GM12878 (cell line): ENCODE measurements at regions not wholly inside any gene's neighbourhood (a gene's known extent, or its start where the extent isn't known, plus 50 kb on each side); places are given as distances from the start of the nearest gene placed in this dataset.

ENCODE experiments used
- ATAC-seq: fragments of 200-7000 bp; cut with Tn5 transposase; 3 replicates; pipeline ENCODE4 v1.9.1; 2020; ENCODE audit warnings: mild to moderate bottlenecking, moderate library complexity
- BruUV-seq: library from RNA; stranded (reverse); fragments of 400-500 nt; replicated peaks from 2 replicates; lab custom pipeline; 2021; lab: Mats Ljungman, UMichigan
- CTCF ChIA-PET: fragments of 300-600 bp; sonication (Branson Sonifier 250); formaldehyde crosslinking; extraction: SDS; loops from one replicate; lab custom pipeline; 2021; ENCODE audit warnings: inconsistent platforms; lab: Yijun Ruan, JAX
- POLR2A ChIA-PET: fragments of 350-600 bp; formaldehyde crosslinking; extraction: SDS; loops from one replicate; lab custom pipeline; 2021; ENCODE audit warnings: inconsistent platforms; lab: Charles Lee
- RAD21 ChIA-PET: fragments of 300-600 bp; sonication (Branson Sonifier 250); formaldehyde crosslinking; loops from one replicate; lab custom pipeline; 2023; ENCODE audit warnings: antibody characterized with exemption; ENCODE audit not compliant: unreplicated experiment; lab: Charles Lee
- SMC1A ChIA-PET: fragments of 300-600 bp; sonication (Branson Sonifier 250); formaldehyde crosslinking; loops from one replicate; lab custom pipeline; 2023; ENCODE audit not compliant: unreplicated experiment, uncharacterized antibody; lab: Charles Lee
- DNase-seq: peaks from one replicate; pipeline ENCODE4 v3.0.0-alpha.2; 2011; ENCODE audit warnings: low read depth, low spot score
- FAIRE-seq: peaks from 3 replicates; lab custom pipeline; 2011; peaks lifted over from hg19 to GRCh38; lab: Jason Lieb, UNC
- H2AFZ ChIP-seq: 2 replicates; pipeline ENCODE4 v1.6.0; 2011; ENCODE audit warnings: low read depth, low read length, control low read depth; ENCODE audit not compliant: control insufficient read depth
- H3K27ac ChIP-seq: 2 replicates; pipeline ENCODE4 v1.5.1; 2011; ENCODE audit warnings: control low read depth; ENCODE audit not compliant: control insufficient read depth, insufficient read depth
- H3K27me3 ChIP-seq, 2 experiments: replicated peaks in 1 of 2; 2 replicates each; pipeline versions ENCODE4 v1.6.0 to v1.6.1; 2011; ENCODE audit warnings: low read length in 1 of 2; ENCODE audit not compliant: control insufficient read depth in 2 of 2, insufficient read depth in 2 of 2
- H3K36me3 ChIP-seq, 2 experiments: 2 replicates each; pipeline ENCODE4 v1.5.1; 2011; ENCODE audit warnings: low read length in 1 of 2; ENCODE audit not compliant: control insufficient read depth in 2 of 2, insufficient read depth in 2 of 2
- H3K4me1 ChIP-seq: 2 replicates; pipeline ENCODE4 v1.6.1; 2011; ENCODE audit warnings: mild to moderate bottlenecking, low read length, moderate library complexity, mixed read lengths; ENCODE audit not compliant: control insufficient read depth, insufficient read depth
- H3K4me2 ChIP-seq: 2 replicates; pipeline ENCODE4 v1.6.0; 2011; ENCODE audit warnings: control low read depth; ENCODE audit not compliant: control insufficient read depth, insufficient read depth
- H3K4me3 ChIP-seq: fragments of 200-600 bp; sonication (generic); 2 replicates; pipeline ENCODE4 v1.5.1; 2016
- H3K79me2 ChIP-seq: 2 replicates; pipeline ENCODE4 v1.6.0; 2011; ENCODE audit warnings: low read length; ENCODE audit not compliant: control insufficient read depth, insufficient read depth
- H3K9ac ChIP-seq: 2 replicates; pipeline ENCODE4 v1.8.0; 2011; ENCODE audit warnings: low read length, control low read depth, mixed read lengths; ENCODE audit not compliant: control insufficient read depth, insufficient read depth
- H3K9me3 ChIP-seq: replicated peaks from 3 replicates; pipeline ENCODE4 v1.5.1; 2011; ENCODE audit warnings: mild to moderate bottlenecking, low read length; ENCODE audit not compliant: control insufficient read depth, insufficient read depth
- H4K20me1 ChIP-seq: 2 replicates; pipeline ENCODE4 v1.6.0; 2011; ENCODE audit not compliant: control insufficient read depth, insufficient read depth
- BMI1 ChIP-seq: fragments of 450-650 bp; IDR thresholded peaks from 2 replicates; pipeline ENCODE4 v1.6.1; 2016; ENCODE audit warnings: mild to moderate bottlenecking, moderate library complexity, borderline replicate concordance
- FOS ChIP-seq: IDR thresholded peaks from 3 replicates; pipeline ENCODE4 v1.6.1; 2011; ENCODE audit warnings: borderline replicate concordance; ENCODE audit not compliant: insufficient read length; ENCODE audit errors: extremely low read depth
- MEF2A ChIP-seq: IDR thresholded peaks from 2 replicates; pipeline ENCODE4 v1.6.1; 2011; ENCODE audit warnings: low read depth, mild to moderate bottlenecking, low read length, moderate library complexity; ENCODE audit not compliant: insufficient read depth
- MLLT1 ChIP-seq: fragments of 450-650 bp; IDR thresholded peaks from 2 replicates; pipeline ENCODE4 v1.6.1; 2016; ENCODE audit warnings: mild to moderate bottlenecking
- RAD51 ChIP-seq: fragments of 450-650 bp; IDR thresholded peaks from 2 replicates; pipeline ENCODE4 v1.6.1; 2016; ENCODE audit warnings: moderate library complexity, mild to moderate bottlenecking, inconsistent platforms
- WGBS: methylation state at CpG from one replicate; pipeline ENCODE4 v1.1.6; 2016; ENCODE audit warnings: low lambda C conversion rate; ENCODE audit not compliant: insufficient replicate concordance, insufficient coverage; ENCODE audit errors: missing lambda C conversion rate; 5-methylcytosine and 5-hydroxymethylcytosine counted together
- in situ Hi-C: fragments of 300-500 bp; cut with MboI; formaldehyde crosslinking; loops from 9 replicates; pipeline ENCODE4 v1.14.3; 2018; ENCODE audit warnings: mixed read lengths
- intact Hi-C: fragments of 100-400 bp; cut with micrococcal nuclease; formaldehyde crosslinking; loops from one replicate; pipeline ENCODE4 v1.14.2; 2022; ENCODE audit not compliant: unreplicated experiment

GRCh38 chr6:149153100-149153499 is 164.4 kb upstream of the TAB2 start:
- ATAC-seq (no peak), DNase-seq (no peak), FAIRE-seq (no peak)
- intact Hi-C loops: no loop called here
- no peak overlapping the region for H3K4me2 ChIP-seq
- no peaks in the 10 kb centered on the region for H3K79me2 ChIP-seq
- BruUV-seq: no TSS peak
- ChIA-PET POLR2A (interaction anchor here (1.6 to 1.8 kb wide), 2 partner anchors 13 to 40 kb away, joined by 4 to 5 read pairs; no protein-coding TSS in a partner anchor), RAD21 (interaction anchor here (0.7 to 3.3 kb wide), 3 partner anchors 42 to 279 kb away, joined by 3 to 11 read pairs (median 8); no protein-coding TSS in a partner anchor), CTCF (interaction anchor here (0.9 to 1.3 kb wide), 3 partner anchors 39 to 279 kb away, joined by 4 read pairs; no protein-coding TSS in a partner anchor), SMC1A (interaction anchor here (0.8 to 2.7 kb wide), 13 partner anchors 10 to 279 kb away, joined by 3 to 12 read pairs (median 4); no protein-coding TSS in a partner anchor)
- H3K36me3 ChIP-seq: no peaks in the 10 kb centered on the region
- no peak for TF ChIP-seq BMI1
- TF ChIP-seq FOS: no peak
- TF ChIP-seq MEF2A: no peak
- no peak for TF ChIP-seq RAD51
- no peak for TF ChIP-seq MLLT1
- no peak overlapping the region for H3K9ac ChIP-seq
- peaks cover 1% of the 10 kb centered on the region; the same call in 1 of the 3 replicates for H3K9me3 ChIP-seq
- in situ Hi-C loops: no loop called here
- peaks cover 2% of the 10 kb centered on the region for H3K4me1 ChIP-seq
- H2AFZ ChIP-seq: no peak overlapping the region
- no peak overlapping the region for H3K27ac ChIP-seq
- H4K20me1 ChIP-seq: no peaks in the 10 kb centered on the region
- WGBS: 60% methylated on average over 2 of the region's 2 CpGs
- no peaks in the 10 kb centered on the region for H3K27me3 ChIP-seq
- no peak overlapping the region for H3K4me3 ChIP-seq
